ENCODE measurements at regions not wholly inside any gene's neighbourhood (a gene's known extent, or its start where the extent isn't known, plus 50 kb on each side); places are given as distances from the start of the nearest gene placed in this dataset.

- H3K4me3 Mint-ChIP-seq, result no peak overlapping the region
- no peaks in the 10 kb centered on the region for H3K9me3 Mint-ChIP-seq
- H3K27ac Mint-ChIP-seq, result no peak overlapping the region
- DNase-seq (ENCODE audit: extremely low spot score, unreplicated experiment), result no peak
- TF ChIP-seq, protein P1, sequence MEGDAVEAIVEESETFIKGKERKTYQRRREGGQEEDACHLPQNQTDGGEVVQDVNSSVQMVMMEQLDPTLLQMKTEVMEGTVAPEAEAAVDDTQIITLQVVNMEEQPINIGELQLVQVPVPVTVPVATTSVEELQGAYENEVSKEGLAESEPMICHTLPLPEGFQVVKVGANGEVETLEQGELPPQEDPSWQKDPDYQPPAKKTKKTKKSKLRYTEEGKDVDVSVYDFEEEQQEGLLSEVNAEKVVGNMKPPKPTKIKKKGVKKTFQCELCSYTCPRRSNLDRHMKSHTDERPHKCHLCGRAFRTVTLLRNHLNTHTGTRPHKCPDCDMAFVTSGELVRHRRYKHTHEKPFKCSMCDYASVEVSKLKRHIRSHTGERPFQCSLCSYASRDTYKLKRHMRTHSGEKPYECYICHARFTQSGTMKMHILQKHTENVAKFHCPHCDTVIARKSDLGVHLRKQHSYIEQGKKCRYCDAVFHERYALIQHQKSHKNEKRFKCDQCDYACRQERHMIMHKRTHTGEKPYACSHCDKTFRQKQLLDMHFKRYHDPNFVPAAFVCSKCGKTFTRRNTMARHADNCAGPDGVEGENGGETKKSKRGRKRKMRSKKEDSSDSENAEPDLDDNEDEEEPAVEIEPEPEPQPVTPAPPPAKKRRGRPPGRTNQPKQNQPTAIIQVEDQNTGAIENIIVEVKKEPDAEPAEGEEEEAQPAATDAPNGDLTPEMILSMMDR (conservative IDR thresholded peaks at IDR 0.05), result peak; percentile 87
- H3K4me1 Mint-ChIP-seq (ENCODE audit: unreplicated experiment), result peaks cover 7% of the 10 kb centered on the region
- H3K27me3 Mint-ChIP-seq, result peaks cover 5% of the 10 kb centered on the region
- H3K36me3 Mint-ChIP-seq, result no peaks in the 10 kb centered on the region
Measured at GRCh38 chr15:38699633-38700230, 135.1 kb upstream of the RASGRP1 start.

DNA sequence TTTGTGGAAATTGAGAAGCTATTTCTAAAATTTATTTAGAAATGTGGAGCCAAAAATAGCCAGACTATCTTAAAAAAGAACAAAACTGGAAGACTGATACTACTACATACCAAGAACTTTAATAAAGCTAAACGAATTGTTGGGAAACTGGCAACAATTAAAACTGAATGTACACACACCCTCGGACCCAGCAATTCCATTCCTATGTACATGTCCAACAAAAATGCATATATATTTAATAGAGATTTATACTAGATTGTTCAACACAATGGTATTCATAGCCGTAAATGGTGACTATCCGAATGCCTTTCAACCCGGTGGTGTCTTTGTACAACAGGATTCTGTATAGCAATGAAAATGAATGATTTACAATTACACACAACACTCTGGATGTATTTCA, 136.5 kb upstream of the RASGRP1 start:
- Mint-ChIP-seq H3K36me3 (no peaks in the 10 kb centered on the region), H3K4me3 (no peak overlapping the region), H3K9me3 (no peaks in the 10 kb centered on the region), H3K27me3 (peaks cover 17% of the 10 kb centered on the region), H3K4me1 (ENCODE audit: unreplicated experiment) (peaks cover 7% of the 10 kb centered on the region), H3K27ac (no peak overlapping the region)
- TF ChIP-seq, protein P1 (conservative IDR thresholded peaks at IDR 0.05), result no peak
- no peak for DNase-seq (ENCODE audit: extremely low spot score, unreplicated experiment)

DNA sequence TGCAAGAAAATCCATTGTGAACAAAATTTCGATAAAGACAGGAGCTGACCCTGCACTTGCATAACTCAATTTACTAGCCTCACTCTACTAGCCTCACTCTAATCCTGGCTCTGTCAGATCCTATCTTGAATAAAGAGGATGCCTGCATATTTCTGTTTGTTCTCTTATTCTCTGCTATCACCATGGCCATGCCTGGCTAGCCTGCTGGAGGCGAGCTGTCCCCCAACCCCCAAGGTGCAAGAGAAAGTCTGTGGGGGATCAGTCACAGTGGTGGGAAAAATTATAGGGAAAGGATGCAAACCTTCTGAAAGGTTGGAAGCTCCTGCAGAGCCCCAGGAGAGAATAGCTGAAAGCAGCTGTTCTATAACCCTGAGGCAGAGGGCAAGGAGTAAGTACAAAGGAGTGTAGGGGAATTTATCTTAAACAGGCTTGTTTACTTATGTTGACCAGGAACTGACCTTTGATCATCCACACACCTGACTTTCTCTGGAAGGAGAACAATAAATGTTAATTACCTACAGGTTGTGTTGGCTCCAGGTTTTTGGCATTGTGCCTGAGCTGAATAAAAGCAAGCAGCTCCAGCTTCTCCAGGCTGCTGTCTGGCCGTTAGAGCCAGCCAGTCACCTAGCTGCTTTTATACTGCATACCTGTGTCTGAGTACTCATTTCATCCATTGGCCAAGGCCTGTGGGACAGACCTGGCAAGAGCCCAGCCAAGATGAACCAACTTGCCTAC, 137.7 kb upstream of the RASGRP1 start:
- TF ChIP-seq, protein P1 (conservative IDR thresholded peaks at IDR 0.05), result no peak
- Mint-ChIP-seq H3K36me3 (no peaks in the 10 kb centered on the region), H3K9me3 (no peaks in the 10 kb centered on the region), H3K4me1 (ENCODE audit: unreplicated experiment) (peaks cover 7% of the 10 kb centered on the region), H3K27me3 (peaks cover 25% of the 10 kb centered on the region), H3K4me3 (no peak overlapping the region), H3K27ac (no peak overlapping the region)
- no peak for DNase-seq (ENCODE audit: extremely low spot score, unreplicated experiment)

DNA sequence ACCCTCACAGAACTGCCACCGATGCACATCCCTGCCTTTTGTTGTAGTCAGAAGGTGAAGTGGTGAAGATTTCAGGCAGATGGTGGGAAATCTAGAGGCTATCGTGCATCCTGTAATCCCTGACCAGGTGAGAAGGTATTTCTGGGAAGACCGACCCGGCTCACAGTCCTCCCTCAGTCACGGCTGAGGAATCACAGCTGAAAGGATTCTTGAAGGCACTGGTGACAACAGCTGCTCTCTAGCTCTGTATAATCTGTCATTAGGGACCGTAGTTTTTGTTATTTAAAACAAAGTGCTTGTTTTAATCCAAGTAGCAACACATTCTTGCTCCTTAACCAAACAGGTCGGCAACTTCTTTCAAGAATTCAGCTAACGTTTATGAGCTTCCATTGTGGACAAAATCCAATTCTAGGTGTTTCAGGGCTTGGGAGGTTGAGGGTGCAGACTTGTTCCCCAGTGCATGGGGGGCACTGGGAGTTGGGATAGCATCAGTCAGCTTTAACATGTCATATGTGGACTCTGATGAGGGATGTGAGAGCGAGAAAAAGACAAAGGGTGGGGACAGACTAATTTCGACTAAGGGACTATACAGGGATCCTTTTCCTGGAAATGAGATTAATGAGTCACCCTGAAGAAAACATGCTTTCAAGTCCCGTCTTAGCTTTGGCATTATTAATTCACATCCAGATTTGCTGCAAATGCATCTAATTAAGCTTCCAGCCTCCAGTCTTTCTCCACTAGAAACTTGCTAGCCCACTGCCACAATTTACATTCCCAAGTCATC, 141.0 kb upstream of the RASGRP1 start:
- DNase-seq (ENCODE audit: extremely low spot score, unreplicated experiment), result no peak
- no peaks in the 10 kb centered on the region for H3K9me3 Mint-ChIP-seq
- peaks cover 19% of the 10 kb centered on the region for H3K4me1 Mint-ChIP-seq (ENCODE audit: unreplicated experiment)
- peaks cover 25% of the 10 kb centered on the region for H3K27me3 Mint-ChIP-seq
- H3K36me3 Mint-ChIP-seq, result no peaks in the 10 kb centered on the region
- H3K4me3 Mint-ChIP-seq, result no peak overlapping the region
- TF ChIP-seq, protein P1 (conservative IDR thresholded peaks at IDR 0.05), result no peak
- no peak overlapping the region for H3K27ac Mint-ChIP-seq

DNA sequence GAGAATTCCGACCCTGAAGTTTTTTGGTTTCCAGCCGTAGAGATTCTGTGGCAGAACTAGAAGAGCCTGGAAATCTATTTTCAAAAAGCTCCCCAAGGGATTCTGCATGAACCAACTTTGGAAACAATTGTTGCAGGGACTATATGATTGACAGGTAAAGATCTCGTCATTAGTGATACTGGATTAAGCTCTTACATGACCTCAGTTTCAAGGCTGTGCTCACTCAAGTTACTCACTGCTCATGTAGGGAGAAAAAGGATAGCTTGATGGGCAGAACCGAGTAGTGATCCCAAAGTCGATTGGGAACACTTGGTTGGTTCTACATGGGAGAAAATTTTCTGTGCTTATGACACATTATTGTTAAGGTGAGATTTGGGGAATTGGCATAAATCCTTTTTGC, 142.3 kb upstream of the RASGRP1 start:
- TF ChIP-seq, protein P1 (conservative IDR thresholded peaks at IDR 0.05), result no peak
- Mint-ChIP-seq H3K27ac (no peak overlapping the region), H3K36me3 (no peaks in the 10 kb centered on the region), H3K27me3 (peaks cover 30% of the 10 kb centered on the region), H3K9me3 (no peaks in the 10 kb centered on the region), H3K4me1 (ENCODE audit: unreplicated experiment) (peaks cover 16% of the 10 kb centered on the region), H3K4me3 (no peak overlapping the region)
- no peak for DNase-seq (ENCODE audit: extremely low spot score, unreplicated experiment)
